Calu3 (cell line): ENCODE measurements at regions not wholly inside any gene's neighbourhood (a gene's known extent, or its start where the extent isn't known, plus 50 kb on each side); places are given as distances from the start of the nearest gene placed in this dataset.

Source experiments
- BruUV-seq: library from RNA; stranded (reverse); fragments of 400-500 nt; replicated peaks from 2 replicates; lab custom pipeline; 2021; lab: Mats Ljungman, UMichigan
- CTCF ChIA-PET: fragments of 300-600 bp; sonication (Branson Sonifier 250); formaldehyde crosslinking; loops from one replicate; lab custom pipeline; 2022; ENCODE audit warnings: antibody characterized with exemption; lab: Charles Lee
- DNase-seq: peaks from one replicate; pipeline ENCODE4 v3.0.0; 2022
- H3K27ac Mint-ChIP-seq: one replicate; pipeline ENCODE4 v1.8.0; 2022; ENCODE audit warnings: mixed read lengths; ENCODE audit not compliant: unreplicated experiment
- H3K27me3 Mint-ChIP-seq: one replicate; pipeline ENCODE4 v1.8.0; 2022; ENCODE audit warnings: mixed read lengths; ENCODE audit not compliant: unreplicated experiment
- H3K36me3 Mint-ChIP-seq: one replicate; pipeline ENCODE4 v1.8.0; 2022; ENCODE audit warnings: mild to moderate bottlenecking, moderate library complexity, mixed read lengths; ENCODE audit not compliant: insufficient read depth, unreplicated experiment
- H3K4me1 Mint-ChIP-seq: one replicate; pipeline ENCODE4 v1.8.0; 2022; ENCODE audit warnings: mild to moderate bottlenecking, low read depth, mixed read lengths; ENCODE audit not compliant: unreplicated experiment
- H3K4me3 Mint-ChIP-seq: one replicate; pipeline ENCODE4 v1.8.0; 2022; ENCODE audit warnings: mild to moderate bottlenecking, low read depth, moderate library complexity, mixed read lengths; ENCODE audit not compliant: unreplicated experiment
- H3K9me3 Mint-ChIP-seq: one replicate; pipeline ENCODE4 v1.8.0; 2022; ENCODE audit warnings: low read depth, mixed read lengths; ENCODE audit not compliant: unreplicated experiment
- intact Hi-C: fragments of 100-400 bp; cut with micrococcal nuclease; formaldehyde crosslinking; loops from one replicate; pipeline ENCODE4 v1.10.0; 2022; ENCODE audit not compliant: unreplicated experiment
- TF ChIP-seq, protein P1 (sequence below): fragments of 200-600 bp; IDR thresholded peaks from one replicate; pipeline ENCODE4 v1.8.0; 2022; ENCODE audit warnings: antibody characterized with exemption; ENCODE audit not compliant: unreplicated experiment

DNA sequence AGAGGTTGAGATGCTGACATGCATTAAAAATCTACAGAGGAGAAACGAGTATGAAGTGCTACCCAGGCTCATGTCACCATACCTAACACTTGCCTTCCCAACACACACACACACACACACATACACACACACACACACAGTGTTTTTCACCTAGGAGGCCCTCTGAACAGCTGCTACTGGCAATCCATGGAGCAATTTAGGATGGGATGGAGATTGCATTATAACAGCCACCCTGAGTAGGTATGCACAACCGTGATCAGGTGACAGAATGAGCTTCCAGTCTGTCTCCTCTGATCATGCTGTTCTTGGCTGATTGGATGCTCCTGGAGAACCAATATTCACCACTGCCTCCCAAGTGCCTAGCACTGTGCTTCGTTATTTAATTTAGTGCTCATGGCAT lies 528.5 kb upstream of the CDH5 start:
- no peaks in the 10 kb centered on the region for H3K36me3 Mint-ChIP-seq
- TF ChIP-seq, protein P1, sequence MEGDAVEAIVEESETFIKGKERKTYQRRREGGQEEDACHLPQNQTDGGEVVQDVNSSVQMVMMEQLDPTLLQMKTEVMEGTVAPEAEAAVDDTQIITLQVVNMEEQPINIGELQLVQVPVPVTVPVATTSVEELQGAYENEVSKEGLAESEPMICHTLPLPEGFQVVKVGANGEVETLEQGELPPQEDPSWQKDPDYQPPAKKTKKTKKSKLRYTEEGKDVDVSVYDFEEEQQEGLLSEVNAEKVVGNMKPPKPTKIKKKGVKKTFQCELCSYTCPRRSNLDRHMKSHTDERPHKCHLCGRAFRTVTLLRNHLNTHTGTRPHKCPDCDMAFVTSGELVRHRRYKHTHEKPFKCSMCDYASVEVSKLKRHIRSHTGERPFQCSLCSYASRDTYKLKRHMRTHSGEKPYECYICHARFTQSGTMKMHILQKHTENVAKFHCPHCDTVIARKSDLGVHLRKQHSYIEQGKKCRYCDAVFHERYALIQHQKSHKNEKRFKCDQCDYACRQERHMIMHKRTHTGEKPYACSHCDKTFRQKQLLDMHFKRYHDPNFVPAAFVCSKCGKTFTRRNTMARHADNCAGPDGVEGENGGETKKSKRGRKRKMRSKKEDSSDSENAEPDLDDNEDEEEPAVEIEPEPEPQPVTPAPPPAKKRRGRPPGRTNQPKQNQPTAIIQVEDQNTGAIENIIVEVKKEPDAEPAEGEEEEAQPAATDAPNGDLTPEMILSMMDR = no peak
- BruUV-seq = no TSS peak
- H3K4me1 Mint-ChIP-seq = no peaks in the 10 kb centered on the region
- H3K27ac Mint-ChIP-seq = no peak overlapping the region
- H3K27me3 Mint-ChIP-seq = peaks cover 55% of the 10 kb centered on the region
- no peak for DNase-seq
- H3K4me3 Mint-ChIP-seq = no peak overlapping the region
- H3K9me3 Mint-ChIP-seq = no peaks in the 10 kb centered on the region
- intact Hi-C loops = no loop called here
- CTCF ChIA-PET = no interaction called here

DNA sequence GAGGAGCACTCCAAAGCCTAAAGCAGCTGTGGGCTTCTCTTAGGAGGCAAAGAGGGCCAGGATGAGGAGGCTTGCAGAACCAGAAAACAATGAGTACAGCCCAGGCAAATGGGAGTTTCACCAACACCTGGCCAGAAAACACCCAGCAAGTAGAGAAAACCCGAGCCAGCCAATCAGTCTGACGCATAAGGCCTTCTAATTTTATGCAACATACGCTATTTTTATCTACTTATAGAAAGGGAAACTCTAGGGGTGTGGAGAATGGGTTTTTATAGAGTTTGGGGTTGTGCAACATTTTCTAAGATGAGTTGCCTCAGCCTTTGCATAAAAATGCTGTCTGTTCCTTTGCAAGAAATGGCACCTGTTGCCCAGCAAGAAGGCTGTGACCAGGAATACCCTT lies 529.0 kb upstream of the CDH5 start:
- CTCF ChIA-PET = no interaction called here
- H3K9me3 Mint-ChIP-seq = no peaks in the 10 kb centered on the region
- DNase-seq = no peak
- no peak overlapping the region for H3K27ac Mint-ChIP-seq
- H3K4me3 Mint-ChIP-seq = no peak overlapping the region
- BruUV-seq = no TSS peak
- H3K36me3 Mint-ChIP-seq = no peaks in the 10 kb centered on the region
- intact Hi-C loops = no loop called here
- H3K27me3 Mint-ChIP-seq = peaks cover 55% of the 10 kb centered on the region
- TF ChIP-seq, protein P1 = no peak
- no peaks in the 10 kb centered on the region for H3K4me1 Mint-ChIP-seq

DNA sequence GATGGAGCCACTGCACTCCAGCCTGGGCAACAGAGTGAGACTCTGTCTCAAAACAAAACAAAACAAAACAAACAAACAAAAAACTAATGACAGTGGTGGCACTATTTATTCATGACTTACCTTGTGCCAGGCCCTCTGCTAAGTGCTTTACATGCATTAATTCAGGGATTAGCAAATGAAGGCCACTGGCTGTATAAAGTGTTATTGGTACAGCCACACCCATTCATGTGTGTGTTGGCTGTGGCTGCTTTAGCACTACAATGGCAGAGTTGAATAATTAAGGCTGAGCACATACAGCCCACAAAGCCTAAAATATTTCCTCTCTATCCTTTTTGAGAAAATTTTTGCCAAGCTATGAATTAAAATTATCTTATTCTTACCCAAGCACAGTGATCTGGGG lies 531.8 kb upstream of the CDH5 start:
- no peaks in the 10 kb centered on the region for H3K9me3 Mint-ChIP-seq
- no peak overlapping the region for H3K27ac Mint-ChIP-seq
- TF ChIP-seq, protein P1 = no peak
- CTCF ChIA-PET = no interaction called here
- peaks cover 37% of the 10 kb centered on the region for H3K27me3 Mint-ChIP-seq
- intact Hi-C loops = no loop called here
- DNase-seq = no peak
- BruUV-seq = no TSS peak
- no peaks in the 10 kb centered on the region for H3K36me3 Mint-ChIP-seq
- H3K4me3 Mint-ChIP-seq = no peak overlapping the region
- no peaks in the 10 kb centered on the region for H3K4me1 Mint-ChIP-seq

DNA sequence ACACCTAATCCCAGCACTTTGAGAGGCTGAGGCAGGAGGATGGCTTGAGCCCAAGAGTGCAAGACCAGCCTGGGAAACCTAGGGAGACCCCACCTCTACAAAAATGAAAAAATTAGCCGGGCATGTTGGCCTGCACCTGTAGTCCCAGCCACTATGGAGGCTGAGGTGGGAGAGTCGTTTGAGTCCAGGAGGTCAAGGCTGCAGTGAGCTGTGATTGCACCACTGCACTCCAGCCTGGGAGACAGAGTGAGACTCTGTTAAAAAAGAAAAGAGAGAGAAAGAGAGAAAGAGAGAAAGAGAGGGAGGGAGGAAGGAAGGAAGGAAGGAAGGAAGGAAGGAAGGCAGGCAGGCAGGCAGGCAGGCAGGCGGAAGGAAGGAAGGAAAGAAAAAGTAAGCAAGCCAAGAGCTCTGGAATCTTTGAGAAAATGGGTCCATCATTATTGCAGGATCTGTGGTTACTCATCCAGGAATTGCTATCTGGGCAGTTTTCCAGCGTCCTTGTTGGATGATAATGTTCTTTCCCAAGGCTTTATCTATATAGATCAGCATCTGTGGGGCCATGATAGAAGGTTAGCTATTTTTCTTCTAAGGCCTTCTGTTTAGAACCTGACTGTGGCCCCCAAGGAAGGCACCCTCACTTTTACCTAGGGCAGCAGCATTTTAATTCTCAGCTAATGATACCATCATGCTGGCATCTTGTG lies 533.2 kb upstream of the CDH5 start:
- no TSS peak for BruUV-seq
- intact Hi-C loops = no loop called here
- H3K36me3 Mint-ChIP-seq = no peaks in the 10 kb centered on the region
- no peak overlapping the region for H3K4me3 Mint-ChIP-seq
- no peak overlapping the region for H3K27ac Mint-ChIP-seq
- CTCF ChIA-PET = no interaction called here
- peaks cover 2% of the 10 kb centered on the region for H3K9me3 Mint-ChIP-seq
- peaks cover 35% of the 10 kb centered on the region for H3K27me3 Mint-ChIP-seq
- no peaks in the 10 kb centered on the region for H3K4me1 Mint-ChIP-seq
- no peak for DNase-seq
- TF ChIP-seq, protein P1 = no peak
